H1 (cell line): ENCODE measurements at regions not wholly inside any gene's neighbourhood (a gene's known extent, or its start where the extent isn't known, plus 50 kb on each side); places are given as distances from the start of the nearest gene placed in this dataset.

ENCODE experiments used
- CBX5 ChIP-seq: fragments of 300-800, 300-1000 bp; sonication (generic); IDR thresholded peaks from 2 replicates; pipeline ENCODE4 v1.7.1; 2016; ENCODE audit warnings: antibody characterized with exemption, low read length, low read depth
- CREB1 ChIP-seq: IDR thresholded peaks from 2 replicates; pipeline ENCODE4 v1.6.1; 2012; ENCODE audit warnings: inconsistent platforms
- GABPA ChIP-seq: IDR thresholded peaks from 2 replicates; pipeline ENCODE4 v1.6.1; 2011; ENCODE audit warnings: mild to moderate bottlenecking, low read length, moderate library complexity, borderline replicate concordance; ENCODE audit not compliant: insufficient read depth
- JUND ChIP-seq: IDR thresholded peaks from 2 replicates; pipeline ENCODE4 v1.6.1; 2011; ENCODE audit warnings: mild to moderate bottlenecking, improper control_type of control experiment, low read length
- PHF8 ChIP-seq: fragments of 200-600 bp; sonication (generic); conservative IDR thresholded peaks from 2 replicates; pipeline ENCODE4 v1.7.1; 2012; ENCODE audit warnings: low read depth, mild to moderate bottlenecking, inconsistent platforms, low read length, moderate library complexity
- POLR2A ChIP-seq, 2 experiments: IDR thresholded peaks; 1 replicate in 1 of 2; 2 replicates in 1 of 2; pipeline ENCODE4 v1.6.1; 2011; ENCODE audit warnings: low read depth in 2 of 2, low read length in 2 of 2, mild to moderate bottlenecking in 2 of 2; ENCODE audit errors: control extremely low read depth in 1 of 2
- RBBP5 ChIP-seq: IDR thresholded peaks from 2 replicates; pipeline ENCODE4 v1.7.1; 2012; ENCODE audit warnings: low read depth, mild to moderate bottlenecking, inconsistent platforms, low read length, moderate library complexity, borderline replicate concordance
- RFX5 ChIP-seq: IDR thresholded peaks from 2 replicates; pipeline ENCODE4 v1.6.1; 2011; ENCODE audit warnings: low read depth, low read length, improper control_type of control experiment, borderline replicate concordance
- SAP30 ChIP-seq: fragments of 300-600 bp; sonication (generic); IDR thresholded peaks from 2 replicates; pipeline ENCODE4 v1.7.1; 2012; ENCODE audit warnings: low read length, moderate library complexity, mild to moderate bottlenecking, inconsistent platforms; ENCODE audit not compliant: insufficient read depth, insufficient replicate concordance
- TEAD4 ChIP-seq: IDR thresholded peaks from 2 replicates; pipeline ENCODE4 v1.6.1; 2012; ENCODE audit warnings: low read depth, low read length, inconsistent platforms, mixed read lengths
- ZNF274 ChIP-seq: IDR thresholded peaks from 2 replicates; pipeline ENCODE4 v1.7.0; 2012; ENCODE audit warnings: low read length, borderline replicate concordance; ENCODE audit errors: extremely low read depth
- TF ChIP-seq, protein P1 (sequence below): IDR thresholded peaks from 2 replicates; pipeline ENCODE4 v1.6.1; 2012; ENCODE audit warnings: low read length, inconsistent platforms
- TF ChIP-seq, protein P2 (sequence below), 3 experiments: IDR thresholded peaks; 1 replicate in 2 of 3; 2 replicates in 1 of 3; pipeline versions ENCODE4 v1.5.1 to v1.6.1; 2011; ENCODE audit warnings: low read length in 3 of 3, mild to moderate bottlenecking in 3 of 3, inconsistent platforms in 2 of 3, low read depth in 1 of 3, moderate library complexity in 1 of 3; ENCODE audit not compliant: insufficient read depth in 1 of 3; ENCODE audit errors: control extremely low read depth in 1 of 3

DNA sequence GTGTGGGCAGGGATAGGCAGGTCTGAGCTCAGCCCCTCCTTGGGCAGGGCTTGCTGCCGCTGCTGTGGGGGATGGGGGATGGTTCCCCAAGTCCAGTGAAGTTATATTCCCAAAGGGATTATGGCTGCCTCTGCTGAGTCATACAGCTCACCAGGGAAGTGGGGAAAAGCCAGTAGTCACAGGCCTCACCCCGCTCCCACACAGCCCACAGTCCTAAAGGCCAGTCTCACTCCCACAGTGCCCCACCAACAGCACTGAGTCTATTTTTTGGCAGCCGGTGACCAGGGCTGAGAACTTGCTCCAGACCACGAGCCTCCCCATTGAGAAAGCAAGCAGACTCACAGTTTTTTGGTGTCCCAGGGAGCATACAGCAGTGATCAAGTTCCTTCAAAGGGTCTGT is 173.3 kb downstream of the OSR1 start:
- TF ChIP-seq POLR2A (IDR thresholded peaks at IDR 0.05; ENCODE audit: control extremely low read depth in 1 of 2, low read depth in 2 of 2, low read length in 2 of 2) (no peak), CREB1 (no peak), RFX5 (no peak), TEAD4 (no peak), RBBP5 (no peak), SAP30 (no peak), CBX5 (no peak), PHF8 (no peak), JUND (no peak), GABPA (no peak), ZNF274 (no peak)
- TF ChIP-seq, protein P1, sequence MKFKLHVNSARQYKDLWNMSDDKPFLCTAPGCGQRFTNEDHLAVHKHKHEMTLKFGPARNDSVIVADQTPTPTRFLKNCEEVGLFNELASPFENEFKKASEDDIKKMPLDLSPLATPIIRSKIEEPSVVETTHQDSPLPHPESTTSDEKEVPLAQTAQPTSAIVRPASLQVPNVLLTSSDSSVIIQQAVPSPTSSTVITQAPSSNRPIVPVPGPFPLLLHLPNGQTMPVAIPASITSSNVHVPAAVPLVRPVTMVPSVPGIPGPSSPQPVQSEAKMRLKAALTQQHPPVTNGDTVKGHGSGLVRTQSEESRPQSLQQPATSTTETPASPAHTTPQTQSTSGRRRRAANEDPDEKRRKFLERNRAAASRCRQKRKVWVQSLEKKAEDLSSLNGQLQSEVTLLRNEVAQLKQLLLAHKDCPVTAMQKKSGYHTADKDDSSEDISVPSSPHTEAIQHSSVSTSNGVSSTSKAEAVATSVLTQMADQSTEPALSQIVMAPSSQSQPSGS: no peak
- TF ChIP-seq, protein P2, sequence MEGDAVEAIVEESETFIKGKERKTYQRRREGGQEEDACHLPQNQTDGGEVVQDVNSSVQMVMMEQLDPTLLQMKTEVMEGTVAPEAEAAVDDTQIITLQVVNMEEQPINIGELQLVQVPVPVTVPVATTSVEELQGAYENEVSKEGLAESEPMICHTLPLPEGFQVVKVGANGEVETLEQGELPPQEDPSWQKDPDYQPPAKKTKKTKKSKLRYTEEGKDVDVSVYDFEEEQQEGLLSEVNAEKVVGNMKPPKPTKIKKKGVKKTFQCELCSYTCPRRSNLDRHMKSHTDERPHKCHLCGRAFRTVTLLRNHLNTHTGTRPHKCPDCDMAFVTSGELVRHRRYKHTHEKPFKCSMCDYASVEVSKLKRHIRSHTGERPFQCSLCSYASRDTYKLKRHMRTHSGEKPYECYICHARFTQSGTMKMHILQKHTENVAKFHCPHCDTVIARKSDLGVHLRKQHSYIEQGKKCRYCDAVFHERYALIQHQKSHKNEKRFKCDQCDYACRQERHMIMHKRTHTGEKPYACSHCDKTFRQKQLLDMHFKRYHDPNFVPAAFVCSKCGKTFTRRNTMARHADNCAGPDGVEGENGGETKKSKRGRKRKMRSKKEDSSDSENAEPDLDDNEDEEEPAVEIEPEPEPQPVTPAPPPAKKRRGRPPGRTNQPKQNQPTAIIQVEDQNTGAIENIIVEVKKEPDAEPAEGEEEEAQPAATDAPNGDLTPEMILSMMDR (IDR thresholded peaks at IDR 0.05; ENCODE audit: control extremely low read depth in 1 of 3, insufficient read depth in 1 of 3, low read depth in 1 of 3, low read length in 3 of 3): no peak
